ENCODE measurements at regions not wholly inside any gene's neighbourhood (a gene's known extent, or its start where the extent isn't known, plus 50 kb on each side); places are given as distances from the start of the nearest gene placed in this dataset.

GRCh38 chr17:83196973-83197880, 117.8 kb downstream of the METRNL start:
- no peak overlapping the region for H3K4me3 Mint-ChIP-seq
- H3K9me3 Mint-ChIP-seq: no peaks in the 10 kb centered on the region
- peaks cover 52% of the 10 kb centered on the region for H3K4me1 Mint-ChIP-seq (ENCODE audit: low read depth)
- no peak for DNase-seq
- no peak for ATAC-seq
- TF ChIP-seq, protein P1, sequence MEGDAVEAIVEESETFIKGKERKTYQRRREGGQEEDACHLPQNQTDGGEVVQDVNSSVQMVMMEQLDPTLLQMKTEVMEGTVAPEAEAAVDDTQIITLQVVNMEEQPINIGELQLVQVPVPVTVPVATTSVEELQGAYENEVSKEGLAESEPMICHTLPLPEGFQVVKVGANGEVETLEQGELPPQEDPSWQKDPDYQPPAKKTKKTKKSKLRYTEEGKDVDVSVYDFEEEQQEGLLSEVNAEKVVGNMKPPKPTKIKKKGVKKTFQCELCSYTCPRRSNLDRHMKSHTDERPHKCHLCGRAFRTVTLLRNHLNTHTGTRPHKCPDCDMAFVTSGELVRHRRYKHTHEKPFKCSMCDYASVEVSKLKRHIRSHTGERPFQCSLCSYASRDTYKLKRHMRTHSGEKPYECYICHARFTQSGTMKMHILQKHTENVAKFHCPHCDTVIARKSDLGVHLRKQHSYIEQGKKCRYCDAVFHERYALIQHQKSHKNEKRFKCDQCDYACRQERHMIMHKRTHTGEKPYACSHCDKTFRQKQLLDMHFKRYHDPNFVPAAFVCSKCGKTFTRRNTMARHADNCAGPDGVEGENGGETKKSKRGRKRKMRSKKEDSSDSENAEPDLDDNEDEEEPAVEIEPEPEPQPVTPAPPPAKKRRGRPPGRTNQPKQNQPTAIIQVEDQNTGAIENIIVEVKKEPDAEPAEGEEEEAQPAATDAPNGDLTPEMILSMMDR (IDR thresholded peaks at IDR 0.05): no peak
- no peaks in the 10 kb centered on the region for H3K27me3 Mint-ChIP-seq
- intact Hi-C loops (cut with micrococcal nuclease): no loop called here
- no peaks in the 10 kb centered on the region for H3K36me3 Mint-ChIP-seq (ENCODE audit: low read depth)
- peak overlapping the region; percentile 20 for H3K27ac Mint-ChIP-seq
- ChIA-PET CTCF (no interaction called here), POLR2A (no interaction called here)

GRCh38 chr17:83198366-83199341, 119.2 kb downstream of the METRNL start:
- POLR2A ChIA-PET: interaction anchor here (0.6 to 1.8 kb wide), 4 partner anchors 9 to 328 kb away, joined by 3 to 4 read pairs (median 4); no protein-coding TSS in a partner anchor
- Mint-ChIP-seq H3K36me3 (ENCODE audit: low read depth) (no peaks in the 10 kb centered on the region), H3K27me3 (no peaks in the 10 kb centered on the region), H3K4me1 (ENCODE audit: low read depth) (peaks cover 50% of the 10 kb centered on the region), H3K27ac (peak overlapping the region; percentile 99), H3K9me3 (no peaks in the 10 kb centered on the region), H3K4me3 (peak overlapping the region; percentile 67)
- DNase-seq (peak; percentile 47), ATAC-seq (no peak)
- TF ChIP-seq, protein P1 (IDR thresholded peaks at IDR 0.05): no peak
- intact Hi-C loops (cut with micrococcal nuclease): no loop called here
- CTCF ChIA-PET: interaction anchor here (0.6 to 2.4 kb wide), 5 partner anchors 73 to 942 kb away, joined by 3 to 9 read pairs (median 3); no protein-coding TSS in a partner anchor

DNA sequence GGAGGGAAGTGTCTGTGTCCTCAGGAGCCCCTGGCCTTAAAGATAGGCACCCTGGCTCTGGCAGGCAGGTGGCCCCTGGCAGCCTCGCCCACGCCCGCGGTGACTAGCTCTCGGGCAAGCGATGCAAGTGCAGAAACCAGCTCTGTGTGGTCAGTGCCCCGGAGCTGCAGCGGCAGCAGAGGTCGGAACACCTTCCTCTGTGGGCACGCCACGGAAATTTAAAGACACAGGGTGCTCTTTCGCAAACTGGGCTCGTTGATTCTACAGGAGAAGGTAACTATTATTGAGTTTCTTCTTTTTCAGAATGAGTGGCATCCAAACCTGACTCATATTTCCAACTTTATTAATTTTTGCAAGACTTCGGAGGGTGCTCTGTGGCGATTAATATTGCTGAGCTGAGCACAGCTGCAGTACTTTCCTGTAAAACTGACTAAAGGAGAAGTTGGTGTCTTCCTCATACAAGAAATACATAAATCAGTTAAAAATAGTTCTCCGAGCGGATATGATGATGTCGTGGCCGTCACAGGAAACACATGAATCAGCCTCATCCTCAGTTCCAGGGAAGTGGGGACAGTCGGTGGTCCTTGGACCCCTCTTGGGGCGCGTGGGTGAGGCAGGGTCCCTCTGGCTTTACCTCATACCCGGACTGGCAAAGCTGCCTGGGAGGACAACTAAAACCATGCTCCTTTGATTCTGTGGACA, 120.2 kb downstream of the METRNL start:
- ChIA-PET CTCF (interaction anchor here (0.6 to 2.4 kb wide), 6 partner anchors 74 to 943 kb away, joined by 3 to 9 read pairs (median 3); no protein-coding TSS in a partner anchor), POLR2A (interaction anchor here (0.9 to 1.9 kb wide), 11 partner anchors 10 to 336 kb away, joined by 3 to 8 read pairs (median 3); partner anchors contain the start of gene METRNL)
- intact Hi-C loops (cut with micrococcal nuclease): no loop called here
- Mint-ChIP-seq H3K4me1 (ENCODE audit: low read depth) (peaks cover 43% of the 10 kb centered on the region), H3K4me3 (peak overlapping the region; percentile 67), H3K27me3 (no peaks in the 10 kb centered on the region), H3K27ac (peak overlapping the region; percentile 99), H3K9me3 (no peaks in the 10 kb centered on the region), H3K36me3 (ENCODE audit: low read depth) (no peaks in the 10 kb centered on the region)
- ATAC-seq (peak; percentile 48), DNase-seq (peak; percentile 91)
- TF ChIP-seq, protein P1 (IDR thresholded peaks at IDR 0.05): no peak

DNA sequence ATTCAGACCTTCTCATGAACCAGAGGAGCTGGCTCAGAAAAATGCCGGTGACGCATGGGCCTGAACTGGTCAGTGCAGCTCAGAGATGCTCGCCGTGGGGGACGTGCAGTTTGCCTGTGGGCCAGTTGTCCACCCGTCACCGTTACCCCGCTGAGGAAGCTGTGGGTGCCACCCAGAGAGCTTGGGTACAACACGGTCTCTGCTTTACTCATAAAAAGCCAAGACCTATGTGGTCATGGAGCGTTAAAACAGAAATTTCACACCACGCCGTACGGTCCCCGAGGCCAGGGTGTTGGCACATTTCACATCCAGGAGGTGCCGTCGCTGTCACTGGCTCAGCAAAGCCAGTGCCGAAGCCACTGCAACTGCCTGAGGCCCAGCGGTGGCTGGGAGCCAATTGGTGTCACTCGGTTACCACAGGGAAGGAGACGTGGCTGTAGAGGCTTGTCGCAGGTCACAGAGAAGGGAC, 120.9 kb downstream of the METRNL start:
- TF ChIP-seq, protein P1 (IDR thresholded peaks at IDR 0.05): no peak
- no peaks in the 10 kb centered on the region for H3K27me3 Mint-ChIP-seq
- peak overlapping the region; percentile 67 for H3K4me3 Mint-ChIP-seq
- peak overlapping the region; percentile 99 for H3K27ac Mint-ChIP-seq
- peak; percentile 77 for ATAC-seq
- ChIA-PET POLR2A (interaction anchor here (0.9 to 1.9 kb wide), 10 partner anchors 14 to 337 kb away, joined by 3 to 8 read pairs (median 3); partner anchors contain the start of gene METRNL), CTCF (interaction anchor here (1.1 to 2.4 kb wide), 4 partner anchors 74 to 419 kb away, joined by 3 to 9 read pairs (median 6); no protein-coding TSS in a partner anchor)
- intact Hi-C loops (cut with micrococcal nuclease): no loop called here
- H3K4me1 Mint-ChIP-seq (ENCODE audit: low read depth): peaks cover 37% of the 10 kb centered on the region
- no peaks in the 10 kb centered on the region for H3K36me3 Mint-ChIP-seq (ENCODE audit: low read depth)
- DNase-seq: peak; percentile 93
- no peaks in the 10 kb centered on the region for H3K9me3 Mint-ChIP-seq

All from activated CD8-positive, alpha-beta T cell treated with anti-CD3 and anti-CD28 coated beads for 36 hours (primary cell).